ENCODE measurements at regions not wholly inside any gene's neighbourhood (a gene's known extent, or its start where the extent isn't known, plus 50 kb on each side); places are given as distances from the start of the nearest gene placed in this dataset.

DNA sequence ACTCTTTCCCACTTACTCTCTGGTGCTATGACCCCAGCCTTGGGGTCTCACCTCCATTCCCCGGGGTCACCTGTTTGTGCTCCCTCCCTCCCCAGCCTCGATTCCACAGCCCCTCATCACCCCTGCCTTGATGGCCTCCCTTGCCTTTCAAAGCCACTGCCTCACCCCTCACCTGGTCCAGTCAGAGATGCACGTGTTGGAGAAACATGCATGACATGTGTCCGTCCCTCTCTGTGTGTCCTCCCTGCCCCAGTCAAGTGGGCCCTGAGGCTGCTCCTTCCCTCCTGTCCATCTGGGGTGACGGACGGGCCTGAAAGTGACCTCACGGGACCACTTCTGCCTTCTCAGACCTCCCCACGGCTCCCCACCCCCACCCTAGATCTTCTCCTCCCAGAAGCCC is 82.3 kb upstream of the TWIST2 start:
- TF ChIP-seq, protein P1, sequence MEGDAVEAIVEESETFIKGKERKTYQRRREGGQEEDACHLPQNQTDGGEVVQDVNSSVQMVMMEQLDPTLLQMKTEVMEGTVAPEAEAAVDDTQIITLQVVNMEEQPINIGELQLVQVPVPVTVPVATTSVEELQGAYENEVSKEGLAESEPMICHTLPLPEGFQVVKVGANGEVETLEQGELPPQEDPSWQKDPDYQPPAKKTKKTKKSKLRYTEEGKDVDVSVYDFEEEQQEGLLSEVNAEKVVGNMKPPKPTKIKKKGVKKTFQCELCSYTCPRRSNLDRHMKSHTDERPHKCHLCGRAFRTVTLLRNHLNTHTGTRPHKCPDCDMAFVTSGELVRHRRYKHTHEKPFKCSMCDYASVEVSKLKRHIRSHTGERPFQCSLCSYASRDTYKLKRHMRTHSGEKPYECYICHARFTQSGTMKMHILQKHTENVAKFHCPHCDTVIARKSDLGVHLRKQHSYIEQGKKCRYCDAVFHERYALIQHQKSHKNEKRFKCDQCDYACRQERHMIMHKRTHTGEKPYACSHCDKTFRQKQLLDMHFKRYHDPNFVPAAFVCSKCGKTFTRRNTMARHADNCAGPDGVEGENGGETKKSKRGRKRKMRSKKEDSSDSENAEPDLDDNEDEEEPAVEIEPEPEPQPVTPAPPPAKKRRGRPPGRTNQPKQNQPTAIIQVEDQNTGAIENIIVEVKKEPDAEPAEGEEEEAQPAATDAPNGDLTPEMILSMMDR (IDR thresholded peaks at IDR 0.05): no peak
- TF ChIP-seq ZFX (IDR thresholded peaks at IDR 0.05; ENCODE audit: borderline replicate concordance): no peak
